ENCODE measurements at regions not wholly inside any gene's neighbourhood (a gene's known extent, or its start where the extent isn't known, plus 50 kb on each side); places are given as distances from the start of the nearest gene placed in this dataset.

DNA sequence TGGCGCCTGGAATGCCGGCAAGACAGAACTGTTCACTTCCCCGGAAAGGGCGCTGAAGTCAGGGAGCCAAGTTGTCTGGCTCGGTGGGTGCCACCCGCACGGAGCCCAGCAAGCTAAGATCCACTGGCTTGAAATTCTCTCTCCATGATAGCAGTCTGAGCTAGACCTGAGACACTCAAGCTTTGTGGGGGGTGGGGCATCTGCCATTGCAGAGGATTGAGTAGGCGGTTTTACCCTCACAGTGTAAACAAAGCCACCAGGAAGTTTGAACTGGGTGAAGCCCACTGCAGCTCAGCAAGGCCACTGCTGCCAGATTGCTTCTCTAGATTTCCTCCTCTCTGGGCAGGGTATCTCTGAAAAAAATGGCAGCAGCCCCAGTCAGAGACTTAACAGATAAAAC, 277.4 kb downstream of the SLCO4C1 start:
- ATAC-seq (replicated peaks), result no peak
- Mint-ChIP-seq H3K9me3 (peaks cover 1 to 12% of the 10 kb centered on the region in 2 donors), H3K4me3 (no peak overlapping the region), H3K4me1 (ENCODE audit: low read depth in 2 of 2) (no peaks in the 10 kb centered on the region), H3K27ac (no peak overlapping the region), H3K36me3 (ENCODE audit: insufficient read depth) (peaks cover 4% of the 10 kb centered on the region), H3K27me3 (no peaks in the 10 kb centered on the region)
- no peak for DNase-seq

DNA sequence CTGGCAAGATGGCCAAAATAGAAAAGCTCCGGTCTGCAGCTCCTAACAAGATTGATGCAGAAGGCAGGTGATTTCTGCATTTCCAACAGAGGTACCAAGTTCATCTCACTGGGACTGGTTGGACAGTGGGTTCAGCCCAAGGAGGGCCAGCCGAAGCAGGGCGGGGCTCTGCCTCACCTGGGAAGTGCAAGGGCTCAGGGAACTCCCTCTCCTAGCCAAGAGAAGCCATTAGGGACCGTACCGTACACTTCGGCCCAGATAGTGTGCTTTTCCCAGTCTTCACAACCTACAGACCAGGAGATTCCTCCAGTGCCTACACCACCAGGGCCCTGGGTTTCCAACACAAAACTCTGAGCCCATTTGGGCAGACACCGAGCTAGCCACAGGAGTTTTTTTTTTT, 277.8 kb downstream of the SLCO4C1 start:
- DNase-seq, result no peak
- H3K4me1 Mint-ChIP-seq (ENCODE audit: low read depth in 2 of 2), result no peaks in the 10 kb centered on the region
- no peak overlapping the region for H3K4me3 Mint-ChIP-seq
- H3K27me3 Mint-ChIP-seq, result no peaks in the 10 kb centered on the region
- peaks cover 1 to 12% of the 10 kb centered on the region in 2 donors for H3K9me3 Mint-ChIP-seq
- H3K27ac Mint-ChIP-seq, result no peak overlapping the region
- ATAC-seq (replicated peaks), result no peak
- peaks cover 4% of the 10 kb centered on the region for H3K36me3 Mint-ChIP-seq (ENCODE audit: insufficient read depth)

DNA sequence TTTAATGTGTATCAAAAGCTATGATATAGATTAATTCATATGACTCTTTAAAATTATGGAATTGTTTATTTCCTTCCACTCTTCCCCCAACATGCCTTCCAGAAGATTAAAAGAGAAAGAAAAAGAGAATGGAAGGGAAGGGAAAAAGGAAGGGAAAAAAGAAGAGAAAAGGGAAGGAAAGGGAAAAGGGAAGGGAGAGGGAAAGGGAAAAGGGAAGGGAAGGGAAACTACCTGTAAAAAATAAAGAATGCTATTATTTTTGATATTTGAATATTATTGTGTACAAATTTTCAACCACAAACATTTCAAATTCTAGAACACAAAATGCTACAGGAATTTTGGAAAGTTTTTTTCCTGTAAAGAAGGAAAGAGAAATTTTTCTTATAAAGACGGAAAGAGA, 281.7 kb downstream of the SLCO4C1 start:
- no peaks in the 10 kb centered on the region for H3K27me3 Mint-ChIP-seq
- no peaks in the 10 kb centered on the region for H3K4me1 Mint-ChIP-seq (ENCODE audit: low read depth in 2 of 2)
- ATAC-seq (replicated peaks) (no peak), DNase-seq (no peak)
- H3K27ac Mint-ChIP-seq, result no peak overlapping the region
- no peaks in the 10 kb centered on the region for H3K9me3 Mint-ChIP-seq
- H3K36me3 Mint-ChIP-seq (ENCODE audit: insufficient read depth), result peaks cover 3% of the 10 kb centered on the region
- no peak overlapping the region for H3K4me3 Mint-ChIP-seq

DNA sequence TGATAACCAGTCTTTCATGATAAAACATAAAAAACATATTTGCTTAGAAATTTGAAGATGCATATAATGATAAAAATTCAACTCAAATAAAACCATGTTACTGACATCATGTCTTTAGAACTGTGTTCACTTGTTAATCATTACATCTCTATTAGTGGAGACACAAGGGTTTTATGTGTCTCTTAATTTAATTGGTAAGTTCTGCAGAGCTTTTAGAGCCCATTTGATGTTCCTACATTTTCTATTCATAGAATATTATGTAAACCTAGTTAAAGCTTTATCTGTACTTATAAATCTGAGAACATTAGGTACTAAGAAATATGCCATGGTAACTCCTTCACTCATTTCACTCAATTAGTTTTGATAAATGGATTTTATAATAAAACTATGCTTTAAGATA, 285.4 kb downstream of the SLCO4C1 start:
- no peak for ATAC-seq (replicated peaks)
- no peaks in the 10 kb centered on the region for H3K4me1 Mint-ChIP-seq (ENCODE audit: low read depth in 2 of 2)
- H3K36me3 Mint-ChIP-seq (ENCODE audit: insufficient read depth), result no peaks in the 10 kb centered on the region
- H3K9me3 Mint-ChIP-seq, result no peaks in the 10 kb centered on the region
- H3K27me3 Mint-ChIP-seq, result no peaks in the 10 kb centered on the region
- DNase-seq, result no peak
- no peak overlapping the region for H3K27ac Mint-ChIP-seq
- H3K4me3 Mint-ChIP-seq, result no peak overlapping the region

DNA sequence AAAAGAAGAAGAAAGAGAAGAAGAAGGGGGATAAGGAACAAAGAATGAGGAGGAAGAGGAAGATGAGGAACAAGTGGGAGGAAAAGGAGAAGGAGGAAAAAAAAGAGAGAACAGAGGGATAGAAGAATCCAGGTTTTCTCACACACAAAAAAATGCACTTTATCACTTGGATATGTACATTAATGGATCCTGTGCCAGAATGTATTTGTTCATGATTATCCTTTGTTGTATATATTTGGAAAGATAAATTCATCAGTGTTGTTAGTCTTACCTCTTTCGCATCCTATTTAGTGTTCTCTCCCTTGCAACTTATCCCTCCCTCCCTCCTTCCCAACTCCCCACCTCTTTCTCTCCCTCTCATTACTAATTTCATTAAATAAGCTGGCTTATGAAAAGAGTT, 298.8 kb downstream of the SLCO4C1 start:
- no peak for ATAC-seq (replicated peaks)
- Mint-ChIP-seq H3K4me1 (ENCODE audit: low read depth in 2 of 2) (no peaks in the 10 kb centered on the region), H3K36me3 (ENCODE audit: insufficient read depth) (no peaks in the 10 kb centered on the region), H3K9me3 (peaks cover 0 to 3% of the 10 kb centered on the region in 2 donors), H3K27ac (no peak overlapping the region), H3K27me3 (no peaks in the 10 kb centered on the region), H3K4me3 (no peak overlapping the region)
- no peak for DNase-seq

DNA sequence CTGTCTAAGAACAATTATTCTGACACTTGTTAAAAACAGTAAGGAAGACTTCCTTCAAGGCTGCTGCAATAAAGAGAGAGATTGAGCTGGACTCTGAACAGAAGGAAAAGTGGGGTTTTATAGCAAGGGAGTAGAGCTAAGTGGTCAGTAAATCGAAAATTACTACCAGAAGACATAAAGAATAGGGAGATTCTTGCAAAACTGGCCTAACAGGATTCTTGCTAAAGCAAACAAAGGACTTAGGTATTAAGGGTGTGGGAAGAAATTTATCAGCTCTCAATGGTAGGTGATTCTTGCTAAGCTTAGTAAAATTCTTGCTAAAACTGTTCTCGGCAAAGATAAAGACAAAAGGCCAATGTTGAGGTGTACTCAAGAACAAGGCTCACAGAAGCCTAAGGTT, 300.5 kb downstream of the SLCO4C1 start:
- Mint-ChIP-seq H3K27ac (no peak overlapping the region), H3K4me3 (no peak overlapping the region), H3K36me3 (ENCODE audit: insufficient read depth) (no peaks in the 10 kb centered on the region), H3K9me3 (peaks cover 0 to 3% of the 10 kb centered on the region in 2 donors), H3K4me1 (ENCODE audit: low read depth in 2 of 2) (no peaks in the 10 kb centered on the region), H3K27me3 (no peaks in the 10 kb centered on the region)
- DNase-seq, result no peak
- ATAC-seq (replicated peaks), result no peak

DNA sequence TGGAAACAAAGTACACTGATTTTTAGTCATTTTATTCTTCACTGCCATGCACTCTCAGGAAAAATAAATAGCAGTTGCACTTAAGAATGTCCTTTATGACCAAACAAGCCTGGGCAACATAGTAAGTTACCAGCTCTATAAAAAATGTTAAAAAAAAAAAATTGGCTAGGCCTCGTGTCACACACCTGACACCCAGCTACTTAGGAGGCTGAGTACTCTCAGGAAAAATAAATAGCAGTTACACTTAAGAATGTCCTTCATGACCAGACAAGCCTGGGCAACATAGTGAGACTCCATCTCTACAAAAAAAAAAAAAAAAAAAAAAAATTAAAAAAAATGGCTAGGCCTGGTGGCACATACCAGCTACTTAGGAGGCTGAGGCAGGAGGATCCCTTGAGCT, 304.6 kb downstream of the SLCO4C1 start:
- no peaks in the 10 kb centered on the region for H3K27me3 Mint-ChIP-seq
- H3K27ac Mint-ChIP-seq, result no peak overlapping the region

DNA sequence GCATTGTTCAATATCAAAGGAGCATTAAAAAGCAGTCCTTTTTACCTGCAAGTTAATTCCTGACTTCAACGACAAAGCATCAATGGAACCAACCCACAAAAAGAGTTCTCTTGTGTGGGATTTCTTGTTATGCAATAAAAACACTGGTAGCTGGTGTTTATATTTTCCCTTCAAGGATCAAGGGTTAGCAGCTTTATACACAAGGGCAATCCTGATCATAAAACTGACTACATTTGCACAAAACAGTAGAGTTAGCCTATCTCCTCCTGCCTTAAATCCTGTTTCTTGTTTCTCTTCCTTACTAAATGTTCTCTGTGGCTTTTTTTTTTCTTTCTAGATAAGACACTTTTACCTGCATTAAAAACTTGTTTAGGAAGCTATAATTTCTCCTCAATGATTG, 306.4 kb downstream of the SLCO4C1 start:
- Mint-ChIP-seq H3K27me3 (no peaks in the 10 kb centered on the region), H3K4me3 (no peak overlapping the region), H3K27ac (no peak overlapping the region), H3K4me1 (ENCODE audit: low read depth in 2 of 2) (no peaks in the 10 kb centered on the region), H3K9me3 (peaks cover 0 to 3% of the 10 kb centered on the region in 2 donors), H3K36me3 (ENCODE audit: insufficient read depth) (no peaks in the 10 kb centered on the region)
- DNase-seq, result no peak
- no peak for ATAC-seq (replicated peaks)

More for the DNA sequence above, 304.6 kb downstream of the SLCO4C1 start:
- ATAC-seq (replicated peaks) (no peak), DNase-seq (no peak)
- H3K9me3 Mint-ChIP-seq, result peaks cover 0 to 3% of the 10 kb centered on the region in 2 donors
- no peak overlapping the region for H3K4me3 Mint-ChIP-seq
- no peaks in the 10 kb centered on the region for H3K36me3 Mint-ChIP-seq (ENCODE audit: insufficient read depth)
- H3K4me1 Mint-ChIP-seq (ENCODE audit: low read depth in 2 of 2), result no peaks in the 10 kb centered on the region

DNA sequence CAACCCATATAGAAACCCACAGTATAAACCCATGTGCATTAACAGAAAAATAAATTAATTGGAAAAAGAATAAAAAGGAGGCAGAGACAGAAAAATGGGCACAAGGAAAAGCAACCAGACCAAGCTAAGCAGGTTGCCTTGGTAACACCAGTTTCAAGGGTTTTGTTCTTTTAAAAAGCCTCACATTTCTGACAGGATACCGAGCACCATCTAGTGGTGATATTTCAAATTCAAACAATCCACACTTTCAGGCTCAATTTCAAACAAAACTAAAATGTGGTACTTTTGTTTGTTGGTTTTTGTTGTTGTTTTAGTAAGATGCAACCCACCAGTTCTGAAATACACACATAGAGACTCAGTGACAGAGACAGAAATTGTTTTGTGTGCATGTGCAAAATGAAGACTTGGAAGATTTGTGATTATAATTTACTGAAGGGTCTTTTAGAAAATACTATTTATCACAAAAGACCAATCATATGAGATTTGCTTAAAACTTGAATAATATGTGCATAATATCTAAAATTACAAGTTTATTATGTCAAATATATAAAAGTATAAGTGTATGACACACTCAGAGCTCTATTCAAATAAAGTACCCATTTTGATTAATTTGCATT, 318.2 kb downstream of the SLCO4C1 start:
- Mint-ChIP-seq H3K27ac (no peak overlapping the region), H3K9me3 (no peaks in the 10 kb centered on the region), H3K4me1 (ENCODE audit: low read depth in 2 of 2) (no peaks in the 10 kb centered on the region), H3K27me3 (no peaks in the 10 kb centered on the region), H3K36me3 (ENCODE audit: insufficient read depth) (no peaks in the 10 kb centered on the region), H3K4me3 (no peak overlapping the region)
- DNase-seq (no peak), ATAC-seq (replicated peaks) (no peak)

DNA sequence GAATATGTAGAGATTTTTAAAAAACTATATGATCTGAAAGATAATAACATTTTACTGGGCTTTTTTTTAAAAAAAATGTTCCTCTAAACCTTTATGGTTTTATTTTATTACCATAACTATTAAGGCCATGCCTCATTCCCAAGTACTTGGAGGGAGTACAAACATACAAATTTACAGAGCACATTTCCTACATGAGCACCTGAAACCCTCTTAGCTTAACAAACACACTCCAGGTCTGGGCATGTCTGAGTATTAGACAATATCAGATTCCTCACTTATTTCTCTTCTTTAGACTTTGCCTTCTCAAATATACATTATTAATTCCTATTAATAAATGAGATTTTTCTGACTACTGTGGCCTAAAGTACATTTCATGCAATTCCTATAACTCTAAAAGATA, 319.2 kb downstream of the SLCO4C1 start:
- Mint-ChIP-seq H3K4me1 (ENCODE audit: low read depth in 2 of 2) (no peaks in the 10 kb centered on the region), H3K9me3 (no peaks in the 10 kb centered on the region), H3K27me3 (no peaks in the 10 kb centered on the region), H3K36me3 (ENCODE audit: insufficient read depth) (no peaks in the 10 kb centered on the region), H3K4me3 (no peak overlapping the region), H3K27ac (no peak overlapping the region)
- DNase-seq (no peak), ATAC-seq (replicated peaks) (no peak)

DNA sequence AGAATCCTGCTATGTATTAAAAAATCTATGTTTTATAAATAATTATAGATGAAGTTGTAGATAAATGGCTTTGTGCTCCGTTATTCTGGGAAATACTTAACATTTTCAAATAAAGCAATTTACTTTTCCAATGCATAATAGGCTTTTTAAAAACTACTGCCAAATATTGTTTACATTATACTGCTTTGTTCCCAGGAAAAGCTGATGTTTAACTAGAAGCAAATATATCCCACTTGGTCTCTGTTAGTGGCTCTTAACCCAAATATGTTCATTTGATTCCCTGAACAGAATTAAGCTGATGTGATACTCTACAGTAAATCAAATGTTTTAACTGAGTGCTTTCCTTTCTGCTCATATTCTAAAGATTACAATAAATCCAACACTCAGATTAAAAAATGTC, 326.3 kb downstream of the SLCO4C1 start:
- H3K27ac Mint-ChIP-seq, result no peak overlapping the region
- no peak overlapping the region for H3K4me3 Mint-ChIP-seq
- H3K27me3 Mint-ChIP-seq, result no peaks in the 10 kb centered on the region
- ATAC-seq (replicated peaks), result no peak
- H3K9me3 Mint-ChIP-seq, result no peaks in the 10 kb centered on the region
- H3K36me3 Mint-ChIP-seq (ENCODE audit: insufficient read depth), result no peaks in the 10 kb centered on the region
- no peak for DNase-seq
- no peaks in the 10 kb centered on the region for H3K4me1 Mint-ChIP-seq (ENCODE audit: low read depth in 2 of 2)

DNA sequence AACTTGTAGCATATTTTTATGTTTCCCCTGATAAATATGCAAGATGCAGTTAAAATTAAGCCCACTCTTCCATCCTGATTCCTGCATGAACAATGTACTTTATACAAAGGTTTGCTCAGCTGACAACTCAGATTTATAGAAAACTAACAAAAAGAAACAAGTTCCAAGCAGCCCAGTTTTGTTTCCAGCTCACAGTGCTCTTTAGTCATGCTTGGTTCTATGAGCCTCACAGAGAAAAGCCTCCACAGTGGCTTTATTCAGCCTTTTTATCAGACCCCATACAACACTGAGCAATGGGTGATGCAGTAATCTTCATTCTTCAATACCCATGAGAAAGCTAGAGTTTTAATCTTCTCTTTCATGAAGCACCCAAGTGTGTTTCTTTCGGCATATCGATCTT, 329.6 kb downstream of the SLCO4C1 start:
- H3K27me3 Mint-ChIP-seq, result no peaks in the 10 kb centered on the region
- no peaks in the 10 kb centered on the region for H3K4me1 Mint-ChIP-seq (ENCODE audit: low read depth in 2 of 2)
- no peak overlapping the region for H3K4me3 Mint-ChIP-seq
- H3K36me3 Mint-ChIP-seq (ENCODE audit: insufficient read depth), result no peaks in the 10 kb centered on the region
- no peaks in the 10 kb centered on the region for H3K9me3 Mint-ChIP-seq
- H3K27ac Mint-ChIP-seq, result no peak overlapping the region
- ATAC-seq (replicated peaks), result no peak
- no peak for DNase-seq

DNA sequence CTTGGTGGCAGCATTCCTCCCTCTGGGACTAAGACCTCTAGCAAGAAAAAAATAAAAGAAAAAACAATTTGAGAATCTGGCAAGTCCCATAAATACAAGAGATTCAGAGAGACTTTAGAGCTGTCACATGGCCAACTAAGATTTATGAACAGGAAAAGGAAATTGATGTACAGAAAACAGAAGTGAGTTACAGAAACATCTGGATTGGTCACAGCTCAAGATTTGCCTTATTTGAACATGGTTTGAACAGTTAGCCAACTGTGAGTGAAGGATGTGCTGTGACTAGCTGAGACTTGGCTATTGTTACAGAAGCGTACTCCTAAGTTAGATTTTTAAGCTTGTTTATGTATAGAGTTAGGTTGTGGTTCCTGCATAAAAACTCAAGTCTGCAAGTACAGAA, 340.2 kb downstream of the SLCO4C1 start:
- Mint-ChIP-seq H3K27ac (no peak overlapping the region), H3K27me3 (no peaks in the 10 kb centered on the region), H3K4me3 (no peak overlapping the region), H3K4me1 (ENCODE audit: low read depth in 2 of 2) (no peaks in the 10 kb centered on the region), H3K36me3 (ENCODE audit: insufficient read depth) (no peaks in the 10 kb centered on the region), H3K9me3 (no peaks in the 10 kb centered on the region)
- DNase-seq (no peak), ATAC-seq (replicated peaks) (no peak)

DNA sequence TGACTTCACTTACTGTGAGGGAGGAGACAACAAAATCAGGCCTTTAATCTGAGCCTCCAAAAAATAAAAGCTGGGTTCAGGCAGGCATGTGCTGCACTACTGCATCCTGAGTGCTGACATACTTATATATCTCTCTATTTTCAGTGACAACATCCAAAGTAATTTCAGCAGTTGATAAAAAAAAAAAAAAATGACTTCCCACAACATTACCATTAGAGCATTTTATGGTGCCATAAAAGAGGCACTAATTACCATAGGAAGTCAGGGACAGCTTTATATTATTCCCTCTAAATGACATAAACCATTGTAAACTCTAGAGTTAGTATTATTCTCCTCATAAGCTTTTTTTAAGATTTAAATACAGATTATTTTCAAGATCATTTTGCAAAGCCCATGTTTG, 346.1 kb downstream of the SLCO4C1 start:
- ATAC-seq (replicated peaks) (no peak), DNase-seq (no peak)
- H3K9me3 Mint-ChIP-seq, result no peaks in the 10 kb centered on the region
- no peak overlapping the region for H3K27ac Mint-ChIP-seq
- H3K36me3 Mint-ChIP-seq (ENCODE audit: insufficient read depth), result no peaks in the 10 kb centered on the region
- no peaks in the 10 kb centered on the region for H3K4me1 Mint-ChIP-seq (ENCODE audit: low read depth in 2 of 2)
- H3K27me3 Mint-ChIP-seq, result no peaks in the 10 kb centered on the region
- no peak overlapping the region for H3K4me3 Mint-ChIP-seq

DNA sequence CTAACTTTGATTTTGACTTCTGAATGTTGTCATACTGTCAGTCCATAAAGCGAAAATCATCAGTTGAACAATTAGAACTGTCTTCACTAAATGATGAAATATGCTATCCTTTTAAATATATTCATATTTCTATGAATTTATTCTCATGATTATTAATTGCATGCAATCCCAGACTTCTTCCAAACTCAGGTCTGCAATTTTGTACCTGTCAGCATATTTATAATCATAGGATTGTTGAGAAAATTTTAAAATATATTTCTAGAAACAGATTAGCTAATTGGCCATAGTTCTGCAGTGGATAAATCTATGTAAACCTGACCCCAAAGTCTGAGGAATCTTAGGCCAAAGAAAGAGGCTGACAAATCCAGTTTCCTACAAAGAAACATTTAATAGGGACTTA, 347.5 kb downstream of the SLCO4C1 start:
- ATAC-seq (replicated peaks), result no peak
- H3K9me3 Mint-ChIP-seq, result no peaks in the 10 kb centered on the region
- H3K4me1 Mint-ChIP-seq (ENCODE audit: low read depth in 2 of 2), result no peaks in the 10 kb centered on the region
- H3K27me3 Mint-ChIP-seq, result no peaks in the 10 kb centered on the region
- no peak overlapping the region for H3K4me3 Mint-ChIP-seq
- no peak overlapping the region for H3K27ac Mint-ChIP-seq
- no peak for DNase-seq
- H3K36me3 Mint-ChIP-seq (ENCODE audit: insufficient read depth), result no peaks in the 10 kb centered on the region

Measured in effector memory CD8-positive, alpha-beta T cell (primary cell).